Stimulated activated CD4-positive, alpha-beta T cell treated with anti-CD3 and anti-CD28 coated beads, Interleukin-4, amount 100 ng/mL, for 48 hours (primary cell): ENCODE measurements at regions not wholly inside any gene's neighbourhood (a gene's known extent, or its start where the extent isn't known, plus 50 kb on each side); places are given as distances from the start of the nearest gene placed in this dataset.
"Not testable (repeated sequence)": the region's sequence is repeated elsewhere in the genome, so short reads cannot be mapped to it uniquely, and the experiment has no call there.

ENCODE experiments used
- DNase-seq, 2 donors: peaks; one replicate each; pipeline ENCODE4 v3.0.0-alpha.2; 2020; ENCODE audit warnings: low read depth in 2 of 2

DNA sequence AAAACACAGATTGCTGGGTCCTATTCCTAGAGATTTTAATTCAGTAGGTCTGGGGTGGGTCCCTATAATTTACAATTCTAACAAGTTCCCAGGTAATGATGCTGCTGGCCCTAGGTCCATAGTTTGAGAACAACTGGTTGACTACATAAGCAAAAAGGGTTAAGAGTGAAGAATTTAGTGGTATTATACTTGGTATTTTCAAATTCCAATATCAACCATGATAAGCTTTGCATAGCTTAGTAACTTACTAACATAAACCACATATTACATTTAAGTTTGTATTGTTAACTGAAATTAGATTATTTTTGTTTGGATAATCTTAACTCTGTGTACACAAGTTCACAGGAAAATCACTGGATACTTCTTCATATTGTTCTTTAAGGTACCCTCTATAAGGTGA, 862.9 kb upstream of the ACVR2A start:
- DNase-seq: no peak

DNA sequence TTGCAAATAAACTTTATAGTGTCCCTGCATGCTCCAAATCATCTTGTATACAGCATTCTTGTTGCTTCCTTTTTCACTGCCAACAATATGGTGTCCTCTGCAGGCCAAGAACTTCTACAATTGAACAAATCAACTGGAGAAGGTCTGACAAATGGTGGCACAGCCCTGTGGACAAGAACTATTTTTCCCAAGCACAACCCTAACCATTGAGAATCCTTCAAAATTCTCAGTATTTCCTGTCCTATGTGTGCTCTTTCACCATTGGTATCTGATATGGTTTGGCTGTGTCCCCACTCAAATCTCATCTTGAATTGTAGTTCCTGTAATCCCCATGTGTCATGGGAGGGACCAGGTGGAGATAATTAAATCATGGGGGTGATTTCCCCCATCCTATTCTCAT, 865.1 kb upstream of the ACVR2A start:
- no peak for DNase-seq

DNA sequence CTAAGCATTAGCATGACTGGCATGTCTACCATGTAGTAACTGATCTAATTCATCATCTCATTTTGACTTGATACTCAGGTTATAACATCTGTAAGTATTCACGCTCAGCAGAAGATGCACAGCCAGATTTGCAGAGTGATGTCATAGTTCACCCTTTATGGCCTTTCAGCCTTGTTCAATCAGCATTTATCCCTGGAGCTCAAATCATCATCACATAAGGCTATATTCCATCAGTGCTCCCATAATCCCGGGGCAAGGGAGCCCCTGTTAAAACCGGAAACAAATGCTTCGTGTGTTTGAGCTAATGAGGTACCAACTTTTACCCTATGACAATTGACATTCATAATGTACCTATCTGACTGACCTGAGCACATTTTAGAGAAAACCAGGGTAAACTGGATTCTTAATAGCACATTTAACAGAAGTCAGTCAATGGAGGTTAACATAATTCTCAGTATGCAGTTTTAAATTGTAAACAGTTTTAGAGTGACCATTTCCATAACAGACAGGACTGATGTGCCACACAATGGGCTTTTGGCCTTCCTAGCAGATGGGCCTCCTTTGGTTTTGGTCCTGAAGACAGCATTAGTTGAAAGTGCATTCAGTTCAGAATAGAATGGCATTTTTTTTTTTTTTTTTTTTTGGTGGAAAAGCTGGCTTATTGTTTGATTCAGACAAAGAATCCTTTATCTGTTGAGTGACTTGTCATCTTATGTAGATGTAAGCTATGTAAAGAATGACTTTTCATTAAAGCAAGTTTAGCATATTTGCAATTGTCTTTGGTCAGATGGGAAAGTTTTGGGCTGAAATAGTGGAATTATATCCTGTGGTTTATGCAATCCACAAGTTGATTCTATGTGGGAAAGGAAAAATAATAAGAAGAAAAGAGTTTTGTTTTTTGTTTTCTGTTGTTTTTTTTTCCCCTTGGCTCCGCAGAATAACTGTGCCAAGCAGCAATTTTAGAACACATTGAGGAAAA, 866.0 kb upstream of the ACVR2A start:
- DNase-seq: no peak

DNA sequence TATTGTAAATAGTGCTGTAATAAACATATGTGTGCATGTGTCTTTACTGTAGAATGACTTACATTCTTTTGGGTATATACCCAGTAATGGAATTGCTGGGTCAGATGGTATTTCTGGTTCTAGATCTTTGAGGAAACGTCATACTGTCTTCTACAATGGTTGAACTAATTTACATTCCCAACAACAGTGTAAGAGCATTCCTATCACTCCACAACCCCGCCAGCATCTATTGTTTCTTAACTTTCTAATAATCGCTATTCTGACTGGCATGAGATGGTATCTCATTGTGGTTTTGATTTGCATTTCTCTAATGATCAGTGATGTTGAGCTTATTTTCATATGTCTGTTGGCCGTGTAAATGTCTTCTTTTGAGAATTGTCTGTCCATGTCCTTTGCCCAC, 873.8 kb upstream of the ACVR2A start:
- DNase-seq: not testable (repeated sequence)

DNA sequence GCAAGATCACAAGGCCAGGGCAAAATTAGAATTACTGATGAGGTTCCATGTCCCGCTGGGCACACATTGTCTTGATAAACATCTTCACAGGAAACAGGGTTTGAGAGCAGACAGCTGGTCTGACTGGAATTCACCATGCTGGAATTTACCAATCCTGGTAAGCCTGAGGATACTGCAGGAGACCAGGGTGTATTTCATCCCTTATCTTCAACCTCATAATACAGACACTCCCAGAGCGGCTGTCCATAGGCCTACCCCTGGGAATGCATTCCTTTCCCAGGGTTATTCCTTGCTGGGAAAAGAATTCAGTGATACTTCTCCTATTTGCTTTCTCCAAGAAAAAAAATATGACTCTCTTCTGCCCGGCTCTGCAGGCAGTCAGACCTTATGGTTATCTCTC, 875.1 kb upstream of the ACVR2A start:
- not testable (repeated sequence) for DNase-seq

DNA sequence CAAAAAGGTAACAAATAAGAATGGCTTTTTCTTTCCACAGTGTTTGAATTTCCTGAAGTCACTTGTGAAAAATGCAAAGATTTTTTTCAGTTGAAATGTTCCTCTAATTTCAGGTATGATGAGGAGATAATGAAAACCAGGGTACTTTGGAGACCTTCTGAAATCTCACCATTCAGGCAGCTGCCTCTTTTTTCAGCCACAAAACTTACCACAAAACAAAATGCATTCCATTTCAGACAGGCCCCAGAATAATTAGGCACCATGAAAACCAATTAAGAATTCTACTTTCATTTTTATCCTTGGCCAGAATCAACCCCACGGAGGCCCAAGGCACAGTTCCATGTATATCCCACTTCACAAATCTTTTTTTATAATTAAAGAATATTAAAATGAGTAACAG, 880.3 kb upstream of the ACVR2A start:
- no peak for DNase-seq

DNA sequence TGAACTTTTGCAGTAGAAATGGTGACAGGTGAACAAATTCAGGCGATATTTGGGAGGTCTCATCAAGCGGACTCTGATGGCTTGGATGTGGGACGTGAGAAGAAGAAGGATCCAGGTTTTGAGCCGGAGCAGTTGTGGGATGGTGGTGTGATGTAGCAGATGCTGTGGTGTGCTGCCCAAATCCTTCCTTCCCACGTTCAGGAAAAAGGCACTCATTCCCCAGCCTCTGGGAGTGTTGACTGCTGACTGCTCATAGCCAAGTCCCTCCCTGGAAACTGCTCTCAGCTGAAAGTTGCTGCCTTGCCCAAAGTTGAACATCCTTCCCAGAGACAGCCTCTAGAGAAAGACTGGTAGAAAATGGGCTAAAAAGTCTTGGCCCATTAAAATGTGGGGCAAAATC, 890.3 kb upstream of the ACVR2A start:
- DNase-seq: no peak

DNA sequence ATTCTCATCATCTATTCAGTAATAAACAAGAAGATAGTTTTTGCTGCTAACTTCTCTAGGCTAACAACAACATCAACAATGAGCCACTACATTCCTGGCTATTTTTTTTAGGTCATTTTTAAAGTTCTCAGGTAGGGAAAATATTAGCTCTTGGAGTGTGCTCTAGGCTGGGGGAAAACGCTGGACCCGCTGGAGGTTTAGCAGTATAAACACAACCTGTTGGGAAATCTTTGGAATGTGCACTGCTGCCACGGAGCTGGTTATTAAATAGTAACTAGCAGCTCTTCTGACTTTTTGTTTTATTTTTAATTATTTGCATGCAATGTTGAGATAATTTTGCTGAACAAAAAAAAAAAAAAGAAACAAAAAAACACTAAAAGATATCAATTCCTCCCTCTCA, 892.1 kb upstream of the ACVR2A start:
- no peak for DNase-seq

DNA sequence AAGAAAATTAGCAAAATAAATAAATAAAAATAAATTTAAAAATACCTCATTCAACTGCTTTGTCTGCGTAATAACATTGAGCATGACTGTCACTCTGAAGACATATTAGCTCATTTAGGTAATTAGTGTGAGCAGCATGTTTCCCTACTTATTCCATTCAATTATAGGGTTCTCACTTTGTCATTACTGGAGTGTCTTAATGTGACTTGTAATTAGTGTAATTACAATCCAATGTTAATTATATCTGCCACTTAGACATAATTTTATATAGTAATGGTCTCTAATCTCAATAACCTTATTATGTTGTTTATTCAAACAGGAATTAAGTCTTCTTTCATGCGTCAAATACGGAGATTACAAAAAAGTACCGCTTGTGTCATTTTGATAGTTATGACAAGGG, 893.9 kb upstream of the ACVR2A start:
- DNase-seq: no peak

DNA sequence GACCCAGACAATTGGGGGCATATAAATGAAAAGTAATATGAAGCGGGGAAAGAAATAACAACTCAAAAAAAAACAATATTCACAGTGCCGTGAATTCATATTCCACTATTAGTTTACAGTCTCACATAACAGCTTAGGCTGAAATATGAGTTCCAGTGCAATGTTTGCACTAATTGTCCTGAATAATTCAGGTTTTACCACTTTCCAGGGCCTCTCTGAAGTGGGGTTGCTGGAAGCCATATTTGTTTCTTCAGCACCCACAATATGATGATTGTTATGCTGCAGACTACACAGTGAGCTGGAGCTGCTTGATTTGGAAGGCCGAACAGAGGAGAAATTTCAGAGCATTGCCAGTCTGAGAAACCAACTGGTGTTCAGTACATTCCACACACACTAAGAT, 894.5 kb upstream of the ACVR2A start:
- DNase-seq: no peak

DNA sequence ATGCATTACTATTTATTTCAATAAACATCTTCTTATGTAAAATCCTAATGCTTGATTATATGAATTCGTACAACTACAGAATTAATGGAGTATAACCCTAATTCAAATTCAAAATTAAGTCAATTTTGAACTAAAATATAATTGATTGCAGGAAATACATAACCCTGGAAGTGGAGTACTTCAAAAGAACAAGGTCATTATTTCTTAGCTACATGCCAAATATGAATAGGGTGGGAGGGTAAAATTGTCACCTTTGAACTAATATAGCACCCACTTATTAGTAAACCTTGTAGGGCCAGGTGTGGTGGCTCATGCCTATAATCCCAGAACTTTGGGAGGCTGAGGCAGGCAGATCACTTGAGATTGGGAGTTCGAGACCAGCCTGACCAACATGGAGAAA, 895.4 kb upstream of the ACVR2A start:
- DNase-seq: no peak

DNA sequence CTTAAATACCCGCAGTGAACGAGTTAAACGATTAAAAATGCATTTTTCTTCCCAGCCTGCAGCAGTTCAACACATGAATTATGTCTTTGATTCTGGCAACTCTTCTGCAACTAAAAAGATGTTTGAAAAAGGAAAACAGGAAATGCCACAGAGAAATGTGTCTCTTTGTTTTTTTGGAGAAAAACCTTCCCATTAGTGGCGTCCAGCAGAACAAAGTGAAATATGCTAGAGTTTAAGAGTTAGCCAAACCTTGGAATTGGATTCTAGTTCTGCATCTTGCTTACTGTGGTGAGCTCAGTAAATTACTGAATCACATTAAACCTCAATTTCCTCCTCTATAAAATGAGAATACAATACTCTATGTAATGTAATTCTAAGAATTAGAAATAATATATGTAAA, 900.2 kb upstream of the ACVR2A start:
- DNase-seq: no peak

DNA sequence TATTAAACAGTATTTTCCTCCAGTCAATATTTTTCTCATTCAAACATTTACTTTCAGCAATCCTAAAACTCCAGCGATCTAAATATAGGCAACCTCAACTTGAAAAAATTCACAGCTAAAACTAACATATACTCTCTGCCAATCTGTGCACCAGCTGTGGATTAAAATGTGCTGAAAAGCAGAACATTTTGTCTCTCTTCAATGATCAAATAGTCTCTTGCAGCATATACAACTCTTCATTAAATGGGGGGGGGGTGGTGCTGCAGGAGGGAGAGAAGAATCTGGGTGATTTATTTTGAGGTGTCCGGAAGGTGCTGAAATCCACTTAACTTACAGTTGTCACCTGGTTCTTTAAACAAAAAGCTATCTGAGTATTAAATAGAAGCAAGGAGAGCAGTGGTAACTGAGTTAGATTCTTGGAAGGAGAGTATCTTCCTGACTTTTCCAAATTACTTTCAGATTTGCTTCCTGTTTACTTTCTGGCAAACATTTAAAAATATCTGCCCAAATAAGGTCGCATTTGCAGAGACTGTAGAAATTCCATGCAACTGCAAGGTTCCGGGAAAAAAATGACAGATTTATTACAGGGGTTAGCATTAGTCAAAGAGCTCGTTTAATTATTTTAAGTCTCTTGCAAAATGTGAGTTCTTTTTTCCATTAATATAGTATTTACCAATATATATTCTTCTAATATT, 904.7 kb upstream of the ACVR2A start:
- no peak for DNase-seq

DNA sequence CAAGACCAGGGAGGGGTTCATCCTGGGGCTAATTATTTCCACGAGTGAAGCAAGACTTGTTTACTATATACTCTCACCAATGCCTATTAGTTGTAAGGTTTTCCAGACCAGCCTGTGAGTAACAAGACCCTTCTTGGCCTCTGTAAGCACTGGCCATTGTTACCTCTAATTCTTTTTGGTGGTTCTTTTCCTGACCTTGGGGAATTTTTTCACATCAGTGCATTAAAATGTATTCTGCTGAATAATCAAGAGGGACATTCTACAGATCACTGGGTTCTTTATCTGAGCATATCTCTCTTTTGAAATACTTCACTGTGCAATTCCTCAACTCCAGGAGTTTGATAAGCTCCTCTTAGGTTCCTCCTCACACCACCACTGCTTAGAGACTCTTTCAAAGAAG, 909.9 kb upstream of the ACVR2A start:
- DNase-seq: no peak

DNA sequence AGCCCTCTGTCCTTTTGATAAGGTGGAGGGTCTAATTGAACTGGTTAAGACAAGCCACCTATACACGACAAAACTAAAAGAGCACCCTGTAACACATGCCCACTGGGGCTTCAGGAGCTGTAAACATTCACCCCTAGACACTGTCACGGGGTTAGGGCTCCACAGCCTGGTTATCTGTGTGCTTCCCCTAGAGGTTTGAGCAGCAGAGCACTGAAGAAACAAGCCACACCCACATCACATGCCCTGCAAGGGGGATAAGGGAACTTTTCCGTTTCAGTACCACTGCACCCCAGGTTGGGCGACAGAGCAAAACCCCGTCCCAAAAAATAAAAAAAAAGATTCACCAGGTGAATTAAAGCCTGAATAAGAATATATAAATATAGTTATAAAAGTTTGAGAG, 913.7 kb upstream of the ACVR2A start:
- no peak for DNase-seq

DNA sequence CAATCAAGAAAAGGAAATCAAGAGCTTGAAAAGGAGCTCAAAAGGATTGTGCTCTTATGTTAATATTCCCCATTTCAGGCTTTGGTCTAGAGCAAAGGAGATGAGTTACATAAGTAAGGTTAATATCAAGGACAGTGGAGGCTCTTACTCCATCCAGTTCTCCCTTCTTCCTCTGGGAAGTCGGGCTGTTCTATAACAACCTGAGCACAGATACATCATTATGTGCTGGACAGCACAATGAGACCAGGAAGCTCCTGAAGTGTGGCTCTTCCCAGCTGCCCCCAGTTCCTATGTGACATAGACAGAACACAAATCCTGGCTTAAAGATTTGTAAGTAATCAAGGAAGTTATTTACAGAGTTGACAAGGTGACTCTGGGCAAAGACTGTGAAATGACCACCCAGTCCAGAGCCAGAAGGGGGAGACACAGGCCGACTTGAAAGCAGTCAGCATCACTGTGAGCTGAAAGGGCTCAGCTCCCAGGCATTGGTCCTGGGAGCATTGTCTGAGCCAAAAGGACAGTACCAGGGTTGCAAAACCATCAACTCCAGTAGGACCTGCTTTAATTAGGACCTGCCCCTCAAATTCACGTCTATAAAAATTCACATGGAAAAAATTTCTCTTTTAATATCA, 917.6 kb upstream of the ACVR2A start:
- DNase-seq: no peak

DNA sequence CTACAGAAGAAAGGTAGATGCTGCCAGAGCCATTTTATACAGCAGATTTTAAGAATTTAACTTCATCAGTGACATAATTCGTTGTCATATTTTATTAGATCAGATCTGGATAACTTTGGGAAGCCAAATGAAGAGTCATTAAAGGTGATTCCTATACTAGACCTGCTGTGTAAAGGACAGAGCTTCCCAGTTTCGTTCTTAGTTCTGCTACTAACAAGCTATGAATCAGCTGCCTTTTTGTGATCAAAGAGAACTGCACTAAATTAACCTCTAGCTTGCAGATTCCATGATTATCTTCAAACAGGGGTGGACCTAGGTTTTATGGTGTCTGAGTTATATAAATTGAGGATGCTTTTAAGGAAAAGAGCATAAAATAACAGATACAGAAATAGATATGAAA, 926.5 kb upstream of the ACVR2A start:
- DNase-seq: no peak

DNA sequence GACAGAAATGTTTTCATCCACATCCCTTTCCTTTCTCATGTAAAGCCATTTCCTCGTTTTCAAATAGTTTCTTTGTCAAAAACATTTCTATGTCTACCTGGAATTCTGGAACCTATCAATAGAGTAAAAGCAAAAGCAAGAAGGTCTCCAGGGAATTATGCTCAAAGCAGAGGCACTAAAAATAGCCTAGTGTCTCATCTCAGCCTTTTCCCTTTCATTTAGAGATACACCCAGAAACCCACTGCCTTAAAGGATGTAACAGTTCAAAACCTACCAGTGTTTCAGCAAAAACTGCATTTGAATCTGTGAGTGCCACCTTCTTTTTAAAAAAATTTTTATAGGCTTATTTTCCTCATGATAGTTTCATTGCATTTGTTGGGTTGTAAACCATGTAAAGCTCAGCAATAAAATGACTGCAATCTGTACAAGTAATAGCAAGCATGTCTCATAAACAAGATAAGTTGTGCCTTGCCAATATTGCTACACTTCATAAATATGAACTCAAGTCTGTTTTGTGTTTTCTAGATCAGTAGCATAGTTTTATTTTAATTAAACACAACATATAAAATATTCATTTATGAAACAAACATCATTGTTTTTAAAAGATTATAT, 927.3 kb upstream of the ACVR2A start:
- no peak for DNase-seq

DNA sequence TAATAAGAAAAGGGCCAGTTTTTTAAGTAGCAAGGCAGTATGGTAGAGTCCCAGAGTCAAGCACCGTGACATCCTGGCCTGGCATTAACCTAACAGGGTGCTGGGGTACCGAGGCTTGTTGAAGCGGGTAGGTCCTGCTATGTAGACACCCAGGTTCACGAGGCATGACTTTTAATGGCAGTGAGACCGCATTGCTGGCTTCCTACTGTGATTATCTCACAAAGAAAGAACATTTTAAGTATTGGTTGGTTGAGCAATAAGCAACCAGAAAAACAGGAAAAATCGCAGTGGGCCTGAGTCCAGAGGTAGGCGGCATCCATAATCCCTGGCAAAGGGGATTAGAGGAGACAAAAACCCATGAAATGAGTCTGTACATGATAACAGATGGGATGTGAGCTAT, 927.9 kb upstream of the ACVR2A start:
- DNase-seq: no peak

DNA sequence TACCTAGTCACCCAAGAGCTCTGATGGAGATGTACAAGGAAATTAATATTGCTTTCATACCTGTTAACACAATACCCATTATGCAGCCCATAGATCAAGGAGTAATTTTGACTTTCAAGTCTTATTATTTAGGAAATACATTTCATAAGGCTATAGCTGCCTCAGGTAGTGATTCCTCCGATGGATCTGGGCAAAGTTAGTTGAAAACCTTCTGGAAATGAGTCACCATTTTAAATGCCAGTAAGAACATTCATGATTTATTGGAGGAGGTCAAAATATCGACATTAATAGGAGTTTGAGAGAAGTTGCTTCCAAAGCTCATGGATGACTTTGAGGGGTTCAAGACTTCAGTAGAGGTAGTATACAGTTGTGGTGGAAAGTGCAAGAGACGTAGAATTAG, 931.4 kb upstream of the ACVR2A start:
- DNase-seq: no peak

DNA sequence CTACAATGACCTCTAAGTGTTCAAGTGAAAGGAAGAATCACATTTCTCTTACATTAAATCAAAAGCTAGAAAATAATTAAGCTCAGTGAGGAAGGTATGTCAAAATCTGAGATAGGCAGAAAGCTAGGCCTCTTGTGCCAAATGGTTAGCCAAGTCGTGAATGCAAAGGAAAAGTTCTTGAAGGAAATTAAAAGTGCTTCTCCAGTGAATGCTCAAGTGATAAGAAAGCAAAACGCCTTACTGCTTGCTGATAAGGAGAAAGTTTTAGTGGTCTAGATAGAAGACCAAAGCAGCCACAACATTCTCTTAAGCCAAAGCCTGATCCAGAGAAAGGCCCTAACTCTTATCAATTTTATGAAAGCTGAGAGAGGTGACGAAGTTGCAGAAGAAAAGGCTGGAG, 932.3 kb upstream of the ACVR2A start:
- no peak for DNase-seq

DNA sequence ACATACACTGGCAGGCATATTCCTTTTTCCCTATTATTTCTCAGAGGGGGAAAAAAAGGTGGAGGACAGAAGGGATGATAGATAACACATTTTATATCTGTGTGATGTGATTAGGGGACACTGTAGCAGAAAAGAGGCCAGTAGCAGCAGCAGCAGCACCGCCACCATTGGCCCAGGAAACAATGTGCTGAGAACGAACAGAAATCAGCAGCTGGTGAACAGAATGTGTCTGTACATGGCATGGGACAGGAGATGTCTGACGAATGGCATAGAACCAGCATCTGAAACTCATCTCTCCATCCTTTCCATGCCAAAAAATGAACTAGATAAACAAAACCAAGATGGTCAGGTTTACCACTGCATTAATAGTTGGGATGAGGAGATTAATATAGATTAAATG, 936.1 kb upstream of the ACVR2A start:
- no peak for DNase-seq
